ENCODE measurements at regions not wholly inside any gene's neighbourhood (a gene's known extent, or its start where the extent isn't known, plus 50 kb on each side); places are given as distances from the start of the nearest gene placed in this dataset.

DNA sequence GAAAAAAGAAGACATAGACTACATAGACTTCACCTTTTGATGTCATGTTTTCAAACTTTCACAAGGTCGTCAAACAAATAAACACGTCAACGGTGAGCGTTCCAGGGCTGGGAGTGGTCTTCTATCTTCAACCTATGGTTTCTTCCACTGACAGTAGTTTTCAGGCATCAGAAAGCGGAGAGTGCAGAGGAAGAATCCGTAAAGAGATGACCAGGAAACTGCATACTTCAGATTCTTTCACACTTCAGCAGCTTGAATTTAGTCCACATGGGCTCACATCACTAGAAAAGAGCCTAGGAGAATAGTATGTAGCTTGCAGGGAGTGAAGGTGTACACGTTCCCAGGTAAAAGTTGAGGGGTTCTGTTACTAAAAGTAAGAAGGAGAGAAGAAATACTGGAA lies 58.5 kb downstream of the NPY1R start:
- intact Hi-C loops (cut with micrococcal nuclease) = no loop called here

DNA sequence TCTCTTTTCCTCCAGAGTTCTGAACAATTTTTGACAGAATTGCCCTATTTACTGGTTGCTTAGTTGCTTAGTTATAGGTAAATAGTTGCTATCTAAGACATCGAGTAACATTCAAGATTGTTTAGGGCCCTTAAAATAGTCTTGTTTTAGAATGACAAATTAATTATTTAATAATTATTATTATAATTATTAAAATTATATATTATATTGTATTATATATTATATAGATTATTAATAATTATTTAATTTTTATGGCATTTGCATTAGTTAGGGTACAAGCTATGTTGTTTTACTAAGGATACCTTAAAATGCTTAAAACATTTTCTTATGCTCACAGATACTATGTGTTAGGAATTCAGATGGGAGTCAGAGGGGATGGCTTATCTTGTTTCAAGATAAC lies 59.2 kb downstream of the NPY1R start:
- ChIA-PET CTCF (ENCODE audit: partially characterized antibody) (interaction anchor here (0.6 kb wide), 1 partner anchor 112 kb away, joined by 3 read pairs; no protein-coding TSS in a partner anchor), POLR2A (ENCODE audit: partially characterized antibody) (no interaction called here)
- H3K27me3 Mint-ChIP-seq = peaks cover 0 to 2% of the 10 kb centered on the region in 2 donors
- H3K4me3 Mint-ChIP-seq = no peak overlapping the region
- H3K4me1 ChIP-seq (ENCODE audit: insufficient read depth, low read length) = no peaks in the 10 kb centered on the region
- H3K27ac Mint-ChIP-seq = no peak overlapping the region
- intact Hi-C loops (cut with micrococcal nuclease) = no loop called here
- H3K9me3 Mint-ChIP-seq = no peaks in the 10 kb centered on the region
- H3K27me3 ChIP-seq (ENCODE audit: insufficient read depth, low read length) = no peaks in the 10 kb centered on the region
- H3K9me3 ChIP-seq (ENCODE audit: control insufficient read depth in 1 of 2, low read length in 2 of 2) = no peaks in the 10 kb centered on the region
- no peak overlapping the region for H3K4me3 ChIP-seq (ENCODE audit: low read length in 2 of 2)
- H3K4me1 Mint-ChIP-seq = no peaks in the 10 kb centered on the region
- H3K36me3 ChIP-seq (ENCODE audit: insufficient read depth, low read length) = no peaks in the 10 kb centered on the region
- no peak overlapping the region for H3K27ac ChIP-seq (ENCODE audit: low read depth, low read length)
- no peaks in the 10 kb centered on the region for H3K36me3 Mint-ChIP-seq
- no peak for DNase-seq

More for the DNA sequence above, 58.5 kb downstream of the NPY1R start:
- Histone ChIP-seq H3K27ac (ENCODE audit: low read depth, low read length) (no peak overlapping the region), H3K4me3 (ENCODE audit: low read length in 2 of 2) (no peak overlapping the region), H3K27me3 (ENCODE audit: insufficient read depth, low read length) (no peaks in the 10 kb centered on the region), H3K4me1 (ENCODE audit: insufficient read depth, low read length) (no peaks in the 10 kb centered on the region), H3K36me3 (ENCODE audit: insufficient read depth, low read length) (no peaks in the 10 kb centered on the region), H3K9me3 (ENCODE audit: control insufficient read depth in 1 of 2, low read length in 2 of 2) (no peaks in the 10 kb centered on the region)
- no peak for DNase-seq
- no peaks in the 10 kb centered on the region for H3K36me3 Mint-ChIP-seq
- ChIA-PET POLR2A (ENCODE audit: partially characterized antibody) (no interaction called here), CTCF (ENCODE audit: partially characterized antibody) (interaction anchor here (0.6 kb wide), 1 partner anchor 113 kb away, joined by 3 read pairs; no protein-coding TSS in a partner anchor)
- H3K27ac Mint-ChIP-seq = no peak overlapping the region
- H3K4me3 Mint-ChIP-seq = no peak overlapping the region
- no peaks in the 10 kb centered on the region for H3K9me3 Mint-ChIP-seq
- H3K27me3 Mint-ChIP-seq = peaks cover 0 to 2% of the 10 kb centered on the region in 2 donors
- H3K4me1 Mint-ChIP-seq = no peaks in the 10 kb centered on the region

DNA sequence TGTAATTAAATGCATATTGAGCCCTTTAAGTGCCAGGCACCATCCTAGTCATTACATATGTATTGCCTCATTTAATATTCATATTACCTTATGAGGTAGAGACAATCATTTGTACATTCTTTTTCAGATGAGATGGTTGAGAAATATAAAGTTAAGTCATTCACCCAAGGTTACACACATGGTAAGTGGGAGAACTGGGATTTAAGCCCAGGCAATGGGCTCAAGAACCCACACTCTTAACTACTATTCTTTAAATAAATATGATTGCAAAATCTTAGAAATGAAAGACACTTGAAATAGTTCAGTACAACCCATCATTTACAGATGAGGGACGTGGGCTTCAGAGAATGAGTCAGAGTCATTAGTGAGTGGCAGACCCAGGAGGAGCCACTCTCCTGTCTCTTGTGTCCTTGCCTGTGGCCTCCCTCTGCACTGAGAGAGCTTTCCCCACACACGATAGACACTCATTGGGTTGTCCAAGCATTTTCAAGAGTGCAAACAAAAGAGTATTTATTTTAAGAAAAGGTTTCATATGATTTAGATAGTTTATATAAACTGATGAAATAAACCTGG lies 60.8 kb downstream of the NPY1R start:
- CTCF ChIA-PET (ENCODE audit: partially characterized antibody) = no interaction called here
- H3K9me3 Mint-ChIP-seq = peaks cover 0 to 2% (median 0%) of the 10 kb centered on the region in 8 donors
- H3K27me3 Mint-ChIP-seq = peaks cover 0 to 4% of the 10 kb centered on the region in 2 donors
- Histone ChIP-seq H3K9me3 (ENCODE audit: control insufficient read depth in 1 of 2, low read length in 2 of 2) (no peaks in the 10 kb centered on the region), H3K4me3 (ENCODE audit: low read length in 2 of 2) (no peak overlapping the region), H3K36me3 (ENCODE audit: insufficient read depth, low read length) (no peaks in the 10 kb centered on the region), H3K4me1 (ENCODE audit: insufficient read depth, low read length) (no peaks in the 10 kb centered on the region), H3K27me3 (ENCODE audit: insufficient read depth, low read length) (no peaks in the 10 kb centered on the region), H3K27ac (ENCODE audit: low read depth, low read length) (no peak overlapping the region)
- DNase-seq = no peak
- POLR2A ChIA-PET (ENCODE audit: partially characterized antibody) = no interaction called here
- no peak overlapping the region for H3K27ac Mint-ChIP-seq
- H3K36me3 Mint-ChIP-seq = no peaks in the 10 kb centered on the region
- no peaks in the 10 kb centered on the region for H3K4me1 Mint-ChIP-seq
- H3K4me3 Mint-ChIP-seq = no peak overlapping the region
- intact Hi-C loops (cut with micrococcal nuclease) = no loop called here

- H3K36me3 Mint-ChIP-seq = no peaks in the 10 kb centered on the region
- H3K9me3 Mint-ChIP-seq = peaks cover 0 to 2% (median 0%) of the 10 kb centered on the region in 8 donors
- H3K9me3 ChIP-seq (ENCODE audit: control insufficient read depth in 1 of 2, low read length in 2 of 2) = no peaks in the 10 kb centered on the region
- ChIA-PET POLR2A (ENCODE audit: partially characterized antibody) (no interaction called here), CTCF (ENCODE audit: partially characterized antibody) (no interaction called here)
- no peak overlapping the region for H3K4me3 ChIP-seq (ENCODE audit: low read length in 2 of 2)
- intact Hi-C loops (cut with micrococcal nuclease) = no loop called here
- H3K27me3 Mint-ChIP-seq = peaks cover 0 to 4% of the 10 kb centered on the region in 2 donors
- no peak overlapping the region for H3K4me3 Mint-ChIP-seq
- no peak for DNase-seq
- no peaks in the 10 kb centered on the region for H3K4me1 ChIP-seq (ENCODE audit: insufficient read depth, low read length)
- H3K27me3 ChIP-seq (ENCODE audit: insufficient read depth, low read length) = no peaks in the 10 kb centered on the region
- no peak overlapping the region for H3K27ac ChIP-seq (ENCODE audit: low read depth, low read length)
- H3K4me1 Mint-ChIP-seq = no peaks in the 10 kb centered on the region
- H3K36me3 ChIP-seq (ENCODE audit: insufficient read depth, low read length) = no peaks in the 10 kb centered on the region
- H3K27ac Mint-ChIP-seq = no peak overlapping the region
Observed at GRCh38 chr4:163269869-163270268, 62.5 kb downstream of the NPY1R start.

DNA sequence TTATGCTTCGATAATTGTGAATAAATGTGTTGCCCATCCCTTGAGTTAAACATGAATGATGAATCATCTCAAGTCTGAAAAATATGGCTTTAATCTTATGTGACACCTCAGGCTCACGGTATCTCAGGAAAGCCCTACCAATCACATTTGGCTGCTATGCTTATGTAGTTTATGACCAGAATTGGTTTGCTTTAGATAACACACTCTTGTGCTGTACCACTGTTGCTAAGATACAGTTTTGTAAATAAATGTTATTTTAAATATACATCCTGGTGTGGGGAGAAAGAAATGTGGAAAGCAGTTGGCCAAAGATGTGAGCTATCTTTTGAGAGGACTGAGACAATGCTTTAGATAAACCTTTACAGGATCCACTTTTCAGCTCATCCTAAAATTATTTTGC lies 63.2 kb downstream of the NPY1R start:
- CTCF ChIA-PET (ENCODE audit: partially characterized antibody) = no interaction called here
- H3K27ac Mint-ChIP-seq = no peak overlapping the region
- H3K9me3 Mint-ChIP-seq = peaks cover 0 to 2% (median 0%) of the 10 kb centered on the region in 8 donors
- no peaks in the 10 kb centered on the region for H3K4me1 ChIP-seq (ENCODE audit: insufficient read depth, low read length)
- no peak overlapping the region for H3K4me3 Mint-ChIP-seq
- no peaks in the 10 kb centered on the region for H3K36me3 Mint-ChIP-seq
- H3K27me3 ChIP-seq (ENCODE audit: insufficient read depth, low read length) = no peaks in the 10 kb centered on the region
- H3K27ac ChIP-seq (ENCODE audit: low read depth, low read length) = no peak overlapping the region
- no peaks in the 10 kb centered on the region for H3K36me3 ChIP-seq (ENCODE audit: insufficient read depth, low read length)
- H3K4me1 Mint-ChIP-seq = no peaks in the 10 kb centered on the region
- H3K4me3 ChIP-seq (ENCODE audit: low read length in 2 of 2) = no peak overlapping the region
- intact Hi-C loops (cut with micrococcal nuclease) = no loop called here
- no peaks in the 10 kb centered on the region for H3K9me3 ChIP-seq (ENCODE audit: control insufficient read depth in 1 of 2, low read length in 2 of 2)
- peaks cover 0 to 4% of the 10 kb centered on the region in 2 donors for H3K27me3 Mint-ChIP-seq
- DNase-seq = no peak
- POLR2A ChIA-PET (ENCODE audit: partially characterized antibody) = no interaction called here

GRCh38 chr4:163264934-163265333 lies 67.5 kb downstream of the NPY1R start:
- Histone ChIP-seq H3K9me3 (ENCODE audit: control insufficient read depth in 1 of 2, low read length in 2 of 2) (no peaks in the 10 kb centered on the region), H3K36me3 (ENCODE audit: insufficient read depth, low read length) (no peaks in the 10 kb centered on the region), H3K4me1 (ENCODE audit: insufficient read depth, low read length) (no peaks in the 10 kb centered on the region), H3K27ac (ENCODE audit: low read depth, low read length) (no peak overlapping the region), H3K27me3 (ENCODE audit: insufficient read depth, low read length) (no peaks in the 10 kb centered on the region), H3K4me3 (ENCODE audit: low read length in 2 of 2) (no peak overlapping the region)
- intact Hi-C loops (cut with micrococcal nuclease) = no loop called here
- POLR2A ChIA-PET (ENCODE audit: partially characterized antibody) = no interaction called here
- CTCF ChIA-PET (ENCODE audit: partially characterized antibody) = no interaction called here
- peaks cover 2 to 3% of the 10 kb centered on the region in 2 donors for H3K27me3 Mint-ChIP-seq
- peaks cover 0 to 2% (median 0%) of the 10 kb centered on the region in 8 donors for H3K9me3 Mint-ChIP-seq
- no peaks in the 10 kb centered on the region for H3K4me1 Mint-ChIP-seq
- no peaks in the 10 kb centered on the region for H3K36me3 Mint-ChIP-seq
- H3K4me3 Mint-ChIP-seq = no peak overlapping the region
- H3K27ac Mint-ChIP-seq = no peak overlapping the region
- no peak for DNase-seq

DNA sequence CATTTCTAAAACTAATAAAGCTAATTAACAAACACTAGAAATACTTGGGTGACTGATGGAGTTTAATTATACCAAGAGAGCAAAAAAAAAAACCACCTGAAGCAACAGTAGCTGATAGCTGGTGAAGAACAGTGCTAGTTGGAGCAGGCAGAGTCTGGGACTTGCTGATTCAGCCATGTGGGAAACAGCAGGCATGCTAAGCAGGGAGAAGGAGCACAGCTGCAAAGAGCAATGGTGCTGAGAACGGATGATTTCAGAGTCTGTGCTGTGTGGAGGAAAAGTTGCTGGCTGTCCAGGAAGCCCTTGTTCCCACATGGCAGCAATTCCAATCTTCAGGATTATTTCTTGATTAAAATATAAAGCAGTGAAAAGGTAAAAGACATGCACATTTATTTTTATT lies 68.8 kb downstream of the NPY1R start:
- Histone ChIP-seq H3K27ac (ENCODE audit: low read depth, low read length) (no peak overlapping the region), H3K4me1 (ENCODE audit: insufficient read depth, low read length) (no peaks in the 10 kb centered on the region), H3K27me3 (ENCODE audit: insufficient read depth, low read length) (no peaks in the 10 kb centered on the region), H3K9me3 (ENCODE audit: control insufficient read depth in 1 of 2, low read length in 2 of 2) (no peaks in the 10 kb centered on the region), H3K36me3 (ENCODE audit: insufficient read depth, low read length) (no peaks in the 10 kb centered on the region), H3K4me3 (ENCODE audit: low read length in 2 of 2) (no peak overlapping the region)
- Mint-ChIP-seq H3K27ac (no peak overlapping the region), H3K36me3 (no peaks in the 10 kb centered on the region), H3K4me1 (no peaks in the 10 kb centered on the region), H3K4me3 (no peak overlapping the region), H3K27me3 (peaks cover 2 to 3% of the 10 kb centered on the region in 2 donors), H3K9me3 (peaks cover 0 to 2% (median 0%) of the 10 kb centered on the region in 8 donors)
- POLR2A ChIA-PET (ENCODE audit: partially characterized antibody) = no interaction called here
- DNase-seq = no peak
- intact Hi-C loops (cut with micrococcal nuclease) = no loop called here
- CTCF ChIA-PET (ENCODE audit: partially characterized antibody) = no interaction called here

All from CD4-positive, alpha-beta memory T cell (primary cell).